ENCODE measurements at regions not wholly inside any gene's neighbourhood (a gene's known extent, or its start where the extent isn't known, plus 50 kb on each side); places are given as distances from the start of the nearest gene placed in this dataset.

DNA sequence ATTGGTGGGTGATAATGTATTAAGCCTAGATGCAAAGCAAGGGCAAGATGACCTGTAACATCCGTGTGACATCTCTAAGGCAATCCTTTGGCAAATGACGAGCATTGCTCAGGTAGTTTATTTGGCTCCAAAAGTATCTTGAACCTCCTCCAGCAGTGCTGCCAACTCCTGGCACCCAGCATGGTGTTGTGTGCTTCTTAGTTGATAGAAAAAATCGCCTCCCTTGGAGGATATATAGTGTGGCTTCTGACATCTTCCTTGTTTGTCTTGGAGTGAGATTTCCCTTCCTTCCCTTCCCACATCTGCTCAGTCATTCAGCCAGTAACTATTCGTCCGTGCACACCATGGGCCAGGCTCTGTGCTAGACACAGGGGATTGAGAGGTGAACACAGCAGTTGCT is 121.8 kb downstream of the TOMM20 start:
- TF ChIP-seq, protein P1, sequence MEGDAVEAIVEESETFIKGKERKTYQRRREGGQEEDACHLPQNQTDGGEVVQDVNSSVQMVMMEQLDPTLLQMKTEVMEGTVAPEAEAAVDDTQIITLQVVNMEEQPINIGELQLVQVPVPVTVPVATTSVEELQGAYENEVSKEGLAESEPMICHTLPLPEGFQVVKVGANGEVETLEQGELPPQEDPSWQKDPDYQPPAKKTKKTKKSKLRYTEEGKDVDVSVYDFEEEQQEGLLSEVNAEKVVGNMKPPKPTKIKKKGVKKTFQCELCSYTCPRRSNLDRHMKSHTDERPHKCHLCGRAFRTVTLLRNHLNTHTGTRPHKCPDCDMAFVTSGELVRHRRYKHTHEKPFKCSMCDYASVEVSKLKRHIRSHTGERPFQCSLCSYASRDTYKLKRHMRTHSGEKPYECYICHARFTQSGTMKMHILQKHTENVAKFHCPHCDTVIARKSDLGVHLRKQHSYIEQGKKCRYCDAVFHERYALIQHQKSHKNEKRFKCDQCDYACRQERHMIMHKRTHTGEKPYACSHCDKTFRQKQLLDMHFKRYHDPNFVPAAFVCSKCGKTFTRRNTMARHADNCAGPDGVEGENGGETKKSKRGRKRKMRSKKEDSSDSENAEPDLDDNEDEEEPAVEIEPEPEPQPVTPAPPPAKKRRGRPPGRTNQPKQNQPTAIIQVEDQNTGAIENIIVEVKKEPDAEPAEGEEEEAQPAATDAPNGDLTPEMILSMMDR (IDR thresholded peaks at IDR 0.05; ENCODE audit: control insufficient read depth, insufficient read depth, low read depth, low read length, missing control alignments): no peak
- no peak overlapping the region for H3K4me3 ChIP-seq (ENCODE audit: control insufficient read depth, low read depth, low read length)
- no peak for DNase-seq (ENCODE audit: low read depth)

DNA sequence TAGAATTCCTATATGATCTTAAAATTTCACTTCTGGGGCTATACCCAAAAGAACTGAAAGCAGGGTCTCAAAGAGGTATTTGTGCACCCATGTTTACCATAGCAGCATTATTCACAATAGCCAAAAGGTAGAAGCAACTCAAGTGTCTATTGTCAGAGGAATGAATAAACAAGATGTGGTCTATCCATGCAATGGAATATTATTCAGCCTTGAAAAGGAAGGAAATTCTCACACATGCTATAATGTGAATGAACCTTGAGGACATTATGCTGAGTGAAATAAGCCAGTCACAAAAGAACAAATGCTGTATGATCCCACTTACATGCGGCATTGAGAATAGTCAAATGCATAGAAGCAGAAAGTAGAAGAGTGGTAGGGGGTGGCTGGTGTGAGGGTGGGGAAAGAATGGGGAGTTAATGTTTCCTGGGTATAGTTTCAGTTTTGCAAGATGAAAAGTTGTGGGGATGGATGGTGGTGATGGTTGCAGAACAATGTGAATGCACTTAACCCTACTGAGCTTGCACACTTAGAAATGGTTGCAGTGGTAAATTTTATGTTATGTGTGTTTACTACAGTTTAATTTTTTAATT is 122.4 kb downstream of the TOMM20 start:
- no peak overlapping the region for H3K4me3 ChIP-seq (ENCODE audit: control insufficient read depth, low read depth, low read length)
- DNase-seq (ENCODE audit: low read depth): no peak
- TF ChIP-seq, protein P1 (IDR thresholded peaks at IDR 0.05; ENCODE audit: control insufficient read depth, insufficient read depth, low read depth, low read length, missing control alignments): no peak

DNA sequence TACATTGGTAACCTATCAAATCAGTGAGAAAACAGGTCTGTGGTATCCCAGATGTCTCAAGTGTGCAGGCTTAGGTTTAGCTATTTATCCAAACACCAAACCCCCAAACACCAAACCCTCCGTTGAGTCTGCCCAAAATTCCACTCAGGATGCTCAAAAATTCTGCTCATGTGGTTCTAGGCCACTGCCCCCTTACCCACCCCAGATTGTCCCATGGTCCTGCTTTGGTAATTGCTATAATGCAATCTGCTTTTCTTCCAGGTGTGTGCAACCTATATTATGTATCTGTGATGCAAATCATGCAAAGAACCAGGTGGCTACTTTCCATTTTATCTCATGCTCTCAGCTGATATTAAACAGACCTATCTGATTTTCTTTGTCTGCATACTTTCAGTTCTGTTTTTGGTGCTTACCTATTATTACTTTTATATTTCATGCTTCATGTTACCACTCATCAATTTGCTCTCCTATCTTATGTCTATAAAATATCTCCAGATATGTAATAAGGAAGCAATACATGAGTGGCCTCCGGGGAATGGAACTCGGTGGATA is 123.7 kb downstream of the TOMM20 start:
- no peak overlapping the region for H3K4me3 ChIP-seq (ENCODE audit: control insufficient read depth, low read depth, low read length)
- TF ChIP-seq, protein P1 (IDR thresholded peaks at IDR 0.05; ENCODE audit: control insufficient read depth, insufficient read depth, low read depth, low read length, missing control alignments): no peak
- no peak for DNase-seq (ENCODE audit: low read depth)

DNA sequence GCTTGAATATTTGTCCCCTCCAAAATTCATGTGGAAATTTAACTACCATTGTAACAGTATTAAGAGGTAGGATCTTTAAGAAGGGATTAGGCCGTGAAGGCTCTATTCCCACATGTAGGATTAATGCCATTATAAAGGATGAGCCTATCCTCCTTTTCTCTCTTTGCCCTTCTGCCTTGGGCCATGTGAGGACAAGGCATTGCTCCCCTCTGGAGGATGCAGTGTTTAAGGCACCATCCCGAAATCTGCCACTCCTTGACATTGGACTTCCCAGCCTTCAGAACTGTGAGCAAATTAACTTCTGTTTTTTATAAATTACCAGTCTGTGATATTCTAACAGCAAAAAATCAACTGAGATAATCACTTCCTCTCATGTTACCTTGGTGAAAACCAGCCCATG is 124.4 kb downstream of the TOMM20 start:
- no peak overlapping the region for H3K4me3 ChIP-seq (ENCODE audit: control insufficient read depth, low read depth, low read length)
- no peak for DNase-seq (ENCODE audit: low read depth)
- TF ChIP-seq, protein P1 (IDR thresholded peaks at IDR 0.05; ENCODE audit: control insufficient read depth, insufficient read depth, low read depth, low read length, missing control alignments): no peak

DNA sequence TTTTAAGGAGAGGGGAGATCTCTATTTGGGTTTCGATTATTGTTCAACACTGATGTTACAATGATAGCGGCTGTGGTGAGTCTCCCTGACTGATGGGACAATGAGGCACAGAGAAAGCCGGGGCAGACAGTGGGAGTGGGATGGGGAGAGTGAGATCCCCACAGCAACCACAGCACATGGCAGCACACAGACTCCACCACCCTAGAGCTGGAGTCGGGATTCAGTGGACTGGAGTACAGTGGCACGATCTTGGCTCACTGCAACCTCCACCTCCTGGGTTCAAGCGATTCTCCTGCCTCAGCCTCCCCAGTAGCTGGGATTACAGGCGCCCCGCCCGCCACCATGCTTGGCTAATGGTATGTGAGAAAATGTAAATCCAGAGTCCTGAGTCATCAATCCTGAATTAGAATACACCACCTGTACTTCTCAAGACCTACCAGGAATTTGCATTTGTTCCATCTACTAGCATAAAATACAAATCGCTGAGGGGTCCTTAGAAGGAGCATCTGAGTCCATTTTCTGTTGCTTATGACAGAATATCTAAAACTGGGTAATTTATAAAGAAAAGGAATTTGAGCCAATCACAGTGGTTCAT is 125.8 kb downstream of the TOMM20 start:
- no peak overlapping the region for H3K4me3 ChIP-seq (ENCODE audit: control insufficient read depth, low read depth, low read length)
- TF ChIP-seq, protein P1 (IDR thresholded peaks at IDR 0.05; ENCODE audit: control insufficient read depth, insufficient read depth, low read depth, low read length, missing control alignments): no peak
- DNase-seq (ENCODE audit: low read depth): no peak

DNA sequence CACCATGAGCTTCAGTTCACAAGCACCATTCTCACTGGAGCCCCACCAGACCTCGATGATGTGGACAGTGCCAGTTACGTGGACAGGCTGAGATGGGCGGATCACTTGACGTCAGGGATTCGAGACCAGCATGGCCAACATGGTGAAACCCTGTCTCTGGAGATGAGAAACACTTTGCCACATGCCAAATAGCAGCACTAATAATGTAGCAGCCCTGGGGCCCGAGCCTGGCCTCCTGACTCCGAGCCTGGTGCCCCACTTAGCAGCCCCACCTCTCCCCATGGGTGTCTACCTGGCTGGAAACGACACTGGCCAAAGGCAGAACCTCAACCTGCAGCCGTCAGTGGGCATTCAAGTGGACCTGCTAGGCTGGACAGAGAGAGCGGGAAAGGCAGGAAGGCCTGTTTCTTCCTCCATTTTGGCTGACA is 129.1 kb downstream of the TOMM20 start:
- no peak for DNase-seq (ENCODE audit: low read depth)
- H3K4me3 ChIP-seq (ENCODE audit: control insufficient read depth, low read depth, low read length): no peak overlapping the region
- TF ChIP-seq, protein P1 (IDR thresholded peaks at IDR 0.05; ENCODE audit: control insufficient read depth, insufficient read depth, low read depth, low read length, missing control alignments): no peak
